DMS79 treated with DMSO at 0.1 percent for 48 hours (cell line): ENCODE measurements at regions not wholly inside any gene's neighbourhood (a gene's known extent, or its start where the extent isn't known, plus 50 kb on each side); places are given as distances from the start of the nearest gene placed in this dataset.

Experiments
- DNase-seq: peaks from one replicate; lab custom pipeline; 2025; lab: John Stamatoyannopoulos, UW

DNA sequence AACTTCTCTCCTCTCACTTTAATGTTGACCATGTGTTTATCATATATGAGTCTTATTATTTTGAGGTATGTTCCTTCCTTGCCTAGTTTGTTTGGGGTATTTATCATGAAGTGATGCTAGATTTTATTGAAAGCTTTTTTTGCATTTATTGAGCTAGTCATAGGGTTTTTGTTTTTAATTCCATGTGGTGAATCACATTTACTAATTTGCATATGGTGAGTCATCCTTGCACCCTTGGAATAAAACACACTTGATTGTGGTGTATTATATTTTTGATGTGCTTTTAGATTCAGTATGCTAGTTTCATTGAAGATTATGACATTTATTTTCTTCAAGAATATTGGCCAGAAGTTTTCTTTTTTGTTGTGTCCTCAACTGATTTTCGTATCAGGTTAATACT, 464.6 kb downstream of the PCDH18 start:
- DNase-seq = no peak

DNA sequence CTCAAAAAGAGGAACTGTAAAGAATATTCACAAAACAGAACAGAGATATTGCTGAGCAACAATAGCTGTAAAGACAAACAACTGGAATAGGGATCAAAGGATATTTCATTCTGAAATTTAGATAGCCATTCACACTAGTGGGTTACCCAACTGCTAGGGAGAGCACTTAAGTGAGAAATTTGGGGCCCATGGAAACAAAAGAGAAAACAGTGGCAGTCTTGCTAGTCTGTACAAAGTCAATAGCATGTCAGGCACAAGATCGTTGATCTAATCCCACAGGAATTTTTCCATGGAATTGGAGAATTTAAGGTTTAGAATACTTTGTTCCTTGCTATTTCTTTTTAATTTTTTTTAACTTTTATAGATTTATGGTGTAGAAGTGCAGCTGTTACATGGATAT, 467.0 kb downstream of the PCDH18 start:
- no peak for DNase-seq

GRCh38 chr4:137063961-137064360, 468.3 kb downstream of the PCDH18 start:
- DNase-seq = no peak

DNA sequence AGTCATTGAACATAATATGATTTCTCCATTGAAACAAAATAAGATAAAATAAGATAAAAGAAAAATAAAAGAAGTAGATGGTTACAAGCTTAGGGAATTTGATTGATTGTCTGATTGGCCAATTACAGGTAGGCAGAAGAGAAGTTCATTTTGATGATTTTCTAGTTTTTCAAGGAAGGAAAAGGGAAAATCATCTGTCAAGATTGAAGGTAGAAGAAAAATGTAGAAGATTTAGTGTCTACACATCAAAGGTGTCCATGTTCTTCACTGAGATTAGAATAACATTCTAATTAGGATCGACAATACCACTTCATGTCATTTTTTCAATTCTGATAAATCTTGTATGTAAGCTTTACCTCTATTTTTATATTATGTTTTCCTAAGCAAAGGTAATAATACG, 489.1 kb downstream of the PCDH18 start:
- DNase-seq = no peak

DNA sequence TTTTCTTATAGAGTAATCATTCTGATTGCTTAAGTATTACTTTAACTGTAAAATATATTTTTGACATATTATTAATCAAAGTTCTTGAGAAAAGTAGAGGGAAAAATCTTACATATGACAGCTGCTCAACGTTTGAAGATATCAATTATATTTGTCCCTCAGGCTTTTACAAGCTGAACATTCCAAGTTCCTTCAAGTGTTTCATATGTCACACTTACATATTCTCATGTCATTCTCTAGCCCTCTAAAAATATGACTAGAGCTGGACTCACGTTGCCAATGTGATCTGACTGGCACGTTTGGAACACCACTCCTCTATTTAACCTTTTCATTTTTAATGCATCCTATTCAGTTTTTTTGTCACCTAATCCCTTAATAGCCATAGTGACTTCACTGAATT, 492.9 kb downstream of the PCDH18 start:
- no peak for DNase-seq

DNA sequence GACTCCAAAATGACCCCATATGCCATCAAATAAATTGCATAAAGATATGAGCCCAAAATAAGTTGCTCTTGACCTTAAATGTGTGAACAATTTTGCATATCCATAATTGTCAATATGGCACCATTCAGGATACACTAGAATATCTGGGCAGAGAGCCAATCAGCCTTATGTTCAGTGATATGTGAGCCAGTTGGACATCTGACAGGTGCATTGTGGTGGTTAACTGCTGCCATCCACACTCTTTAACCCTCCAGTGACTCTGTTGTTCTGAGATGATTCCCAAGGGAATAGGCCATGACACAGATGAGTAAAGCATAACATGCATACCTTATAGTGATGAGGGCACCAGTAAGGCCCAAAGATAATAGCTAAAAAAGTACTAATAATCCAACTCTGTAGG, 500.1 kb downstream of the PCDH18 start:
- DNase-seq = no peak

DNA sequence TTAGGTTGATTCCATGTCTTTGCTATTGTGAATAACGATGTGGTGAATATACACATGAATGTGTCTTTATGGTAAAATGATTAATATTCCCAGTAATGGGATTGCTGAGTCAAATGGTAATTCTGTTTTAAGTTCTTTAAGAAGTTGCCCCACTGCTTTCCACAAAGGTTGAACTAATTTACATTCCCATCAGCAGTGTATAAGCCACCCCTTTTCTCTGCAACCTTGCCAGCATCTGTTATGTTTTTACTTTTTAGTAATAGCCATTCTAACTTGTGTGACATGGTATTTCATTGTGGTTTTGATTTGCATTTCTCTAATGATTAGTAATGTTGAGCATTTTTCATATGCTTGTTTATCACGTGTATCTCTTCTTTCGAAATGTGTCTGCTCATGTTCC, 503.3 kb downstream of the PCDH18 start:
- DNase-seq = no peak

DNA sequence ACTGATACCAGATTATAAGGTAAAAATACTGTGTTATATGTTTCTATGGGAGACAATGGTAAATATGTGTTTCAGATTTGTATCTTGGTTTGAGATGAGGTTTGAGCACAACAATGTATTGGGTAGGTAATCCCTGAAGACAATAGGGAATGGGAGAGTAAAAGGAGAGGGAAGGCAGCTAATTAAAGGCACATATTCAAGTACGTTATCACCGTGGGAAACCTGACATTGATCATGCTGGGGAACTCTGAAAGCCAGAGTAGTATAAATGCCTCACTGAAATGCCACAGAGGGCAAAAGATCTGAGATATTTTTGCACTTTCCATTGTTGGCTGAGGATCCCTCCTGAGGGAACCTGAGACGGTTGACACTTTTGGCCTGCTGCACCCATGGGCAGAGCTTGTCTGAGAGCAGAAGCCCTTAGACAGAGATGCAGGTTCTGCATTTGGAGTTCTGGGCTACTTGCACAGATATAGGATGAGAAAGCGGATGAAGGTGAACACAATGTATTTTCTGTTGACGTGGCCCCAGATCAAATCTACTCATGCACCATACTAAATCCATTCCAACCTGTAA, 506.7 kb downstream of the PCDH18 start:
- no peak for DNase-seq

DNA sequence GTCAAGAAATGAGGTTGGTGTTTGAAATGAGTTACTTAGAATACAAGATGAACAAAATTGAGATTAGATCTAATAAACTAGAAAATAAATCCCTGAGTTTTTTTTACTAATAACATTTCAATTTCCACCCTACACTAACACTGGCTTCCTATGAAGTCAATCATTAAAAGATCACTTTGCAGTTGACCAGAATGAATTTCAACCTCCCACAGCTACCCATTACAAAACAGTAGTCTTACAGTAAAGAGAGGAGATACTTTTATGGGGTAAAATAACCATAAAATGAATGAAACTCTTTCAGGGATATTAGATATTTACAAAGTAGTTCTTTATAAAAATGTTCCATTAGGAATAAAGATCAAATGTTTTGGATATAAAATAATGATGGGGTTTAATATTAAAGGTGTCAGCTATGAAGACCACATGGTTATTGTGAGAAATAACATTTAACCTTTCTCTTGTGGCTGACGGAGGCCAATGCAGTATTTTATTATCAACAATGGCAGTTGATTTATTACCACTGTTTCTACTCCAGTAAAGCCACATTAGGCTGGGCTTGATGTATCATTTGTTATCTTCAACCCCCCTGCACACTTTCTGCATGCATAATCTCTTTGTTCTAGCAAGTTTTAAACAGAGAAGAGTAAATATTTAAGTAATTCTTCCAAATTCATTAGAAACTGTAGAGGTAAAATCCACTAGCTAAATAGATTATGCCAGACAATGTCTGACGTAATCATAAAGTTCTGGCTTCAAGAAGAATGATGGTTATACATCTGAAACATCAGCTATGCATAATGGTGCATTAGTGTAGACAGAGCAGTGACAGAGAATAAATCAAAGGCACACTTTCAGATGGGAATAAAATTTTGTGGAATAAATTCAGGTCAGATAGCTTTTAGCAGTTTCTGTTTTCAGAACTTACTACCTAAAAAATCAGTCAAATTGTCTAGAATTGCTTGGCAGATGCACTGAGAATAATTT, 516.6 kb downstream of the PCDH18 start:
- no peak for DNase-seq

GRCh38 chr4:137000432-137000831, 531.9 kb downstream of the PCDH18 start:
- no peak for DNase-seq

DNA sequence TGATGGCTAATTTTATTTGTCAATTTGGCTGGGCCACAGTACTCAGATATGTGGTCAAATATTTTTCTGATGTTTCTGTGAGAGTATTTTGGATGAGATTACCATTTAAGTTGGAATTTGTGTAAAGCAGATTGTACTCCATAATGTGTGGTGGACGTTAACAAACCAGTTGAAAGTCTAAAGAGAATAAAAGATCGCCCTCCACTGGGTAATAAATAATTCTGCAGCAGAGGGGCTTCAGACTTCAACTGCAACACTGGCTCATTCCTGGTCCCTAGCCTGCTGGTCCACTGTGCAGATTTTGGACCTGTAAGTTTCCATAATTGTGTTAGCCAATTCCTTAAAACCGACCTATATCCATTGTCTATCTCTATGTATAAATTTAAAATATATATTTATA, 540.3 kb downstream of the PCDH18 start:
- DNase-seq = no peak

GRCh38 chr4:136985683-136986082, 546.6 kb downstream of the PCDH18 start:
- no peak for DNase-seq

- DNase-seq = no peak
Measured at GRCh38 chr4:136967069-136967468, 565.2 kb downstream of the PCDH18 start.

DNA sequence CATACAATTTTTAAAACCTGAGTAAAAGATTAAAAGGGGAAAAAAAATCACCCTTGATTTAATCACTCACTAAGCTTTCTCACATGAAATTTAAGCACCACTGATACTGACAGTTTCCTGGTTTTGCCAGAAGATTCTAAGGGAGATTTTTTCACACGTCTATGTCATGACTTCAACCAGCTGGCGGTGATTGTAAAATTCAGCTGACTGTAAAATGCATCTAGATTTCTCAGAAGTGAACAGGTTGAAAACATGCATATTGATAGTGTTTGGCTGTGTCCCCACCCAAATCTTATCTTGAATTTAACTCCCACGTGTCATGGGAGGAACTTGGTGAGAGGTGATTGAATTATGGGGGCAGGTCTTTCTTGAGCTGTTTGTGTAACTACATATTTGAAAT, 566.8 kb downstream of the PCDH18 start:
- no peak for DNase-seq

DNA sequence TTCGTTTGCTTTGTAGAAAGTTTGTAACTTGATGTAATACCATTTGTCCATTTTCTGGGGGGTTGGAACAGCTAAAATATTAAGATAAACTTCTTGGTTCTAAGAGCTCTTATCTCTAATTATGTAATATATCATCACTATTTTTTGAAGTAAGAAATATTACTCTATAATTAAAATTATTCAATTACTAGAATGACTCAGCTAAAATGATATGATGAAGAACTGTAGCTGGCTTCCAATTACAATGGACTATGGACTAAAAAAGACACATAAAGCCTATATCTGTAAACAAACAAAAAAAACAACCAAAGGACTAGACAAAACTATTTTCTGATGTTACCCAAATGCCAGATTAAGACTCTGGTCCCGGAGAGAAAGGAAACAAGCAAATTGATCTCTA, 569.4 kb downstream of the PCDH18 start:
- DNase-seq = no peak

DNA sequence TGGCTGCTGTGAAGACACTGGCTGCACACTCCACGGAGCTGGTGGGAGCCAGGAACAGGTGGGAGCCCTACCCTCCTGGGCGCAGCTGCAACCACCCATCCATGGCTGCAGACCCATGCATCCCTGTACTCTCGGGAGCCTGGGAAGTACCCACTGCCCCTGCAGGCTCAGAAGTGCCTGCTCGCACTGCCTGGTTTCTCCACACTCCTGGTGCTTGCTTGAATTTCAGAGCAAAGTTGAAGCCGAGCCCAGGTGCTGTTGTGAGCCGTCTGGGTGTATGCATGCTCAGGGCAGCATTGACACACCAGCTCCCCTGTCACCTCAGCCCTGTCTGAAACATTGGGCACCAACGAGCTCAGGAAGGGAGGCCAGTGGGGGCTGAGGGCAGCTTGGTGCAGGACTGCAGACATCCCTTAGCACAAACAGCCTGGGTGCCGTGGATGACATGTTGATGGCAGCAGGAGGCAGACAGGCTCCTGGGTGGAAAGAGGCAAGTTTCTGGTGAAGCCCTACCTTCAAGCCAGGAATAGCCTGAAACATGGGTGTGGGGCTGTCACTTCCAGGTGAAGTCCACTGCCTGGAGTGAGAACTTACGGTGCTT, 585.9 kb downstream of the PCDH18 start:
- no peak for DNase-seq

- no peak for DNase-seq
Measured at GRCh38 chr4:136939781-136940180, 592.5 kb downstream of the PCDH18 start.

DNA sequence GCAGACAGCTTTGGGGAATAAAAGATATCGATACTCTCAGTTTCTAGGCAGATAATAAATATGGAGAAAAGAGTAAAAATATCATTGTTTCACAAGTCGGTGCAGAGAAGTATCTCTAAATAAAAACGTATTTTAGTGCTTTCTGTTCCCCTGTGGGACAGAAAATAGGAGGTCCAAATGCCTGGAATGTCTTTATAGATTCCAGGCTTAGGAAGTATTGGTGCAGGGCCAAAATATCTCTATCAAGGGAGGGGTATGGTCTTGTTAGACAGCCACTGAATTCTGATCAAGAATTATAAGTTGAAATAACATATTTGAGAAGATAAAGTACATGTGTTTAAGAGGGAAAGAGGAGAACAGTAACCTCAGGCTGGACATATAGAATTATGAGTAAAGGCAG, 596.4 kb downstream of the PCDH18 start:
- no peak for DNase-seq

DNA sequence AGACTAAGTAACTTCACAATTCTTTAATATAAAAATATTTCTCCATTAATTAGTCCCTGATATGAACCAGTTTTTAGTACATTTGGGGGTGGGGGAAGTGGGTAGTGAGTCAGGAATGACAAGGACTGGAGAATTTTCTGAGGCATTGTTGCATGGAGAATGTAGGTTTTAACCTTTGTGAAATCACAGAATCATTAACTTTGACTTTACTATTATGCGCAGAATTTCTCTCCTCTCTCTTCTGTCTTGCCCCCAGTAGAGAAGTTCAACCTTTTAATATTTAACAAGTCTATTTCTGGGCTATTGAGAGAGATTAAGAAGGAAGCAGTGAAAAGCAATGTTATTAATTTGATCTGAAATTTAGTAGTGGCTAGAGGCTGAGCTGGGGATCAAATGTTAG, 597.0 kb downstream of the PCDH18 start:
- no peak for DNase-seq

DNA sequence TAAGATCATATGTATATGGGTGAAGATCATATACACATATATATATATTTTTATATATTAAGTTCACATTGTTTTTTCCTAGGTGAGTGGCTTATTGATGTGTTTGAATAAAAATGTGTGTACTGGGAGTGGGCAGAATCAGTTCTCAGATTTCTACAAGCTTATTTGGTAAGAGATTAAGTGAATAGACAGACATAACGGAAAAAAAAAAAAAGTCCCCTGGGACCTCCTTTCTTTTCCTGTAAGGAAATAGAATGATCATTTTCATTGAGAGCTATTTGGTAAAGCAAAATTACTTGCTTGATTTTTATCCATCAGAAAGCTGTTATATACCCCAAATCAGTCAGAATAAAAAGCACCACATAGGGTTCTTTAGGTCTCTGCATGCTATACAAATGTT, 597.7 kb downstream of the PCDH18 start:
- DNase-seq = no peak

DNA sequence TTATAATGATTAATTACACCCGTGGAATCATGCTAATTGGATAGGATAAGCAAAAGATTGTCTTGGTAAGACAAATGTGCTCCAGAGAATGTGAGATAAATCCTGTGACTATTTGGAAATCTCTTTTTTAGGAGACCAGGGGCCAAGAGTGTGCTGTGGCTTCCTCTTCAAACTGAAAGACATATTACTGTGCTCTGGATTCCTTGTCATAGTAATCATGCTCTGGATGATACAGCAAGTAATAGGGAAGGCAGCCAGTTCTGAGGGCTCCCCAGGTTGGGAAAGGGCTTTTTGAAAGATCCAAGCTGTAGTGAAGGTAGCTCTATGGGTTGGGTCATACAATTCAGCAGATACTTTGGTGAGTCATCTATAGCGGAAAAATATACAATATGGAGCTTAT, 600.5 kb downstream of the PCDH18 start:
- no peak for DNase-seq

DNA sequence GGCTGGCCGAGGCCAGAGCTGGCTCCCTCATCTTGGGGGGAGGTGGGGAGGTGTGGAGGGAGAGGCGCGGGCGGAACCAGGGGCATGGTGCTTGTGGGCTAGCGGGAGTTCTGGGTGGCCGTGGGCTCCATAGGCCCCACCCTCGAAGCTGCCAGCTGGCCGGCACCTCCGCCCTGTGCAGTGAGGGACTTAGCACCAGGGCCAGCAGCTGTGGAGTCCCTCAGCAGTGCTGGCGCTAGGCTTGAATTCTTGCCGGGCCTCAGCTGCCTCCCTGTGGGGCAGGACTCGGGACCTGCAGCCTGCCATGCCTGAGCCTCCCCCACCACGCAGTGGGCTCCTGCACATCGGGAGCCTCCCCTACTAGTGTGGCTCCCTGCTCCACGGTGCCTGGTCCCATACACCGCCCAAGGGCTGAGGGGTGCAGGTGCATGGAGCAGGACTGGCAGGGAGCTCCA, 603.3 kb downstream of the PCDH18 start:
- DNase-seq = no peak

GRCh38 chr4:136927172-136927571, 605.1 kb downstream of the PCDH18 start:
- DNase-seq = no peak
